ENCODE measurements at regions not wholly inside any gene's neighbourhood (a gene's known extent, or its start where the extent isn't known, plus 50 kb on each side); places are given as distances from the start of the nearest gene placed in this dataset.

- no peak for TF ChIP-seq CTCF (IDR thresholded peaks at IDR 0.05; ENCODE audit: partially characterized antibody, unreplicated experiment)
- Mint-ChIP-seq H3K27ac (ENCODE audit: unreplicated experiment) (no peak overlapping the region), H3K4me3 (ENCODE audit: unreplicated experiment) (no peak overlapping the region), H3K36me3 (ENCODE audit: unreplicated experiment) (no peaks in the 10 kb centered on the region), H3K4me1 (ENCODE audit: low read depth, unreplicated experiment) (no peaks in the 10 kb centered on the region), H3K27me3 (ENCODE audit: unreplicated experiment) (no peaks in the 10 kb centered on the region), H3K9me3 (ENCODE audit: unreplicated experiment) (no peaks in the 10 kb centered on the region)
- no peak for DNase-seq
These were observed 561.9 kb downstream of the CDK5RAP2 start for GRCh38 chr9:120018037-120018436.

- H3K9me3 Mint-ChIP-seq (ENCODE audit: unreplicated experiment) = no peaks in the 10 kb centered on the region
- DNase-seq = no peak
- no peak overlapping the region for H3K27ac Mint-ChIP-seq (ENCODE audit: unreplicated experiment)
- H3K36me3 Mint-ChIP-seq (ENCODE audit: unreplicated experiment) = no peaks in the 10 kb centered on the region
- no peak for TF ChIP-seq CTCF (IDR thresholded peaks at IDR 0.05; ENCODE audit: partially characterized antibody, unreplicated experiment)
- no peaks in the 10 kb centered on the region for H3K27me3 Mint-ChIP-seq (ENCODE audit: unreplicated experiment)
- no peak overlapping the region for H3K4me3 Mint-ChIP-seq (ENCODE audit: unreplicated experiment)
- no peaks in the 10 kb centered on the region for H3K4me1 Mint-ChIP-seq (ENCODE audit: low read depth, unreplicated experiment)
These were observed 563.7 kb downstream of the CDK5RAP2 start for GRCh38 chr9:120016231-120016630.

GRCh38 chr9:120014796-120015195 lies 565.2 kb downstream of the CDK5RAP2 start:
- Mint-ChIP-seq H3K4me1 (ENCODE audit: low read depth, unreplicated experiment) (no peaks in the 10 kb centered on the region), H3K9me3 (ENCODE audit: unreplicated experiment) (no peaks in the 10 kb centered on the region), H3K27me3 (ENCODE audit: unreplicated experiment) (peaks cover 2% of the 10 kb centered on the region), H3K4me3 (ENCODE audit: unreplicated experiment) (no peak overlapping the region), H3K27ac (ENCODE audit: unreplicated experiment) (no peak overlapping the region), H3K36me3 (ENCODE audit: unreplicated experiment) (no peaks in the 10 kb centered on the region)
- no peak for TF ChIP-seq CTCF (IDR thresholded peaks at IDR 0.05; ENCODE audit: partially characterized antibody, unreplicated experiment)
- no peak for DNase-seq

- DNase-seq = no peak
- no peaks in the 10 kb centered on the region for H3K9me3 Mint-ChIP-seq (ENCODE audit: unreplicated experiment)
- peaks cover 2% of the 10 kb centered on the region for H3K27me3 Mint-ChIP-seq (ENCODE audit: unreplicated experiment)
- H3K4me1 Mint-ChIP-seq (ENCODE audit: low read depth, unreplicated experiment) = no peaks in the 10 kb centered on the region
- H3K27ac Mint-ChIP-seq (ENCODE audit: unreplicated experiment) = no peak overlapping the region
- H3K36me3 Mint-ChIP-seq (ENCODE audit: unreplicated experiment) = peaks cover 4% of the 10 kb centered on the region
- TF ChIP-seq CTCF (IDR thresholded peaks at IDR 0.05; ENCODE audit: partially characterized antibody, unreplicated experiment) = no peak
- H3K4me3 Mint-ChIP-seq (ENCODE audit: unreplicated experiment) = no peak overlapping the region
These were observed 570.1 kb downstream of the CDK5RAP2 start for GRCh38 chr9:120009856-120010255.

- Mint-ChIP-seq H3K4me3 (ENCODE audit: unreplicated experiment) (no peak overlapping the region), H3K27me3 (ENCODE audit: unreplicated experiment) (no peaks in the 10 kb centered on the region), H3K9me3 (ENCODE audit: unreplicated experiment) (peaks cover 2% of the 10 kb centered on the region), H3K4me1 (ENCODE audit: low read depth, unreplicated experiment) (no peaks in the 10 kb centered on the region), H3K27ac (ENCODE audit: unreplicated experiment) (no peak overlapping the region), H3K36me3 (ENCODE audit: unreplicated experiment) (peaks cover 5% of the 10 kb centered on the region)
- no peak for DNase-seq
- TF ChIP-seq CTCF (IDR thresholded peaks at IDR 0.05; ENCODE audit: partially characterized antibody, unreplicated experiment) = no peak
These were observed 578.4 kb downstream of the CDK5RAP2 start for GRCh38 chr9:120001536-120001935.

Measured in glutamatergic neuron (in vitro differentiated cells).